Femur (tissue), 1 donor: ENCODE measurements at regions not wholly inside any gene's neighbourhood (a gene's known extent, or its start where the extent isn't known, plus 50 kb on each side); places are given as distances from the start of the nearest gene placed in this dataset.
"Not testable (repeated sequence)": the region's sequence is repeated elsewhere in the genome, so short reads cannot be mapped to it uniquely, and the experiment has no call there.

Source experiments
- DNase-seq: peaks from one replicate; pipeline ENCODE4 v3.0.0-alpha.2; 2017

DNA sequence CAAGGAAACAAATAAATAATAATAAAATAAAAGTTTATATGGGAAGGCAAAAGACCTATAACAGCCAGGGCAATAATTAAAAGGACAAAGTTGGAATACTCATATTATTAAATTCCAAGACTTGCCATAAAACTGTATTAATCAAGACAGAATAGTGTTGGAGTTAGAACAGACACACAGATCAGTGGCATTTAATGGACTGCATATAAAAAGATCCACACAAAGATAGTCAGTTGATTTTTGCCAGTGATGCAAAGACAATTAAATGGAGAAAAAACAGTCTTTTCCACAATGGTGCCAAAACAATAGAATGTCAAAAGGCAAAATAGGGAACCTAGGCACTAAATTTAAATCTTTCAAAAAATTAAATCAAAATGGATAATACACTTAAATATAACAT, 587.1 kb upstream of the GRIA3 start:
- no peak for DNase-seq

DNA sequence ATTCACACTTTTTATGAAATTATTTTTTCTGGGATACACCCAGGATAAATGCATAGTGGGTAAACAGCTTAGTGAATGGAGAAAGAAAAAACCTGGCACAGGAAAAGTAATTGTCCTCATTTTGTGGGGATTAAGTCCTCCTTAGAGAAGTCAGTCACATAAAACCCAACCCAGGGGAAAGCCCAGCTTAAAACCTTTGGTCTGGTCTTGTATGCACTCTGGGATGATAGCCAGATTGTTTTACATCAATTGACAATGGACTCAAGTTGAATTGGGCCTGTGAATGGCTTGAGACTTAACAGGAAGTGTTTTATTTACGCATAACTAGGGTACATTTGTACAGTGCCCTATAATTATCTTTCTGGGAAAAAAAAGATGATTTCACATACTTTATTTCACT, 561.3 kb upstream of the GRIA3 start:
- DNase-seq = no peak

- DNase-seq = no peak
These were observed 558.8 kb upstream of the GRIA3 start for GRCh38 chrX:122625239-122625638.

DNA sequence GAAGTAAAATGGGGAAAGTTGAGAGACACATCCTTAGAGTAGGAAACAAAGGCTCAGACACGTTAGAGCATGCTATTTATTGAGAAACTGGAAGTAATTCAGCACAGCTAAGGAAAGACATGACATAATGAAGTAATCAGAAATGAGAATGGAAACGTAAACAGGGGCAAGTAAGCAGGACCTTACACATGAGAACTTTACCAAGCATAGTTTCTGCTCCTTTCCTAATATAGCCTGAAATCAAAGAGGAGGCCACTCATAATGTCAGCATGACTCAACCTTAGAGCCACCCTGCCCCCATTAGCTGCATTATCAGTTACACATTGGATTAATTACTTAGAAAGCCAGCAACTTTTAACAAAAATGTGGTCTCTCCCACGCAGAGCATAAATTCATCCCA, 558.3 kb upstream of the GRIA3 start:
- no peak for DNase-seq

DNA sequence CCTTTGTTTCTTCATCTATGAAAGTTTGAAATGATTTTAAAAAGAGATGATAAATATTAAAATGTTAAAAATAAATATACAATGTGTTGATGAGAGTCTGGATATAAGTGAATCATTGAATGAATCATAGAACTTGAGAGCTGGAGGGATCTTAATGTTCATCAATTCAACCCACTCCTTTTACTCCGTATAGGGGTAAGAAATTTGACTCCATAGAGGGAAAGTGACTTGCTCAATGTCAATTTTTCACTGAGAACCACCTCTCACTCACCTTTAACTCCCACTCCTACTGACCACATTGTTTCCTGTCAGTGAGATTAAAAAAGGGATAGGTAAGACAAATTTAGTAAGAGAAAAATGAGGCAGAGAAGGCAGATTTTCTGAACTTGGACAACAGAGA, 557.2 kb upstream of the GRIA3 start:
- no peak for DNase-seq

DNA sequence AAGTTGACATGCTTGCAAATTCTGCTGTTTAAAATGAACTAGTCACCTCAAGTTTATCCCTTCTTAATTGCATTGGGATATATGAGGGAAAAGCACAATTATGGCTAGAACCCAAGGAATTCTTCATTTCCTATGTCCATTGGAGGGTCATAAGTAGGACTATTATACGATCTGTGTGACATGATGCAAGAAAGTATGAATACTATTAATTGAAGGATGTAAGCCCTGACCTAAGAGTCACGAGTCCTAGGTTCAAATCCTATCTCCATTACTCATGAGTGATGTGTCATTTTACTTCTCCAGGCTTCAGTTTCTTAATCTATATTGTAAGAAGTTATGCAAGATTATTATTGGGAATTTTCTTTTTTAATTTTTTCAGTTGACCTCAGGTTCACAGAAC, 542.9 kb upstream of the GRIA3 start:
- no peak for DNase-seq

DNA sequence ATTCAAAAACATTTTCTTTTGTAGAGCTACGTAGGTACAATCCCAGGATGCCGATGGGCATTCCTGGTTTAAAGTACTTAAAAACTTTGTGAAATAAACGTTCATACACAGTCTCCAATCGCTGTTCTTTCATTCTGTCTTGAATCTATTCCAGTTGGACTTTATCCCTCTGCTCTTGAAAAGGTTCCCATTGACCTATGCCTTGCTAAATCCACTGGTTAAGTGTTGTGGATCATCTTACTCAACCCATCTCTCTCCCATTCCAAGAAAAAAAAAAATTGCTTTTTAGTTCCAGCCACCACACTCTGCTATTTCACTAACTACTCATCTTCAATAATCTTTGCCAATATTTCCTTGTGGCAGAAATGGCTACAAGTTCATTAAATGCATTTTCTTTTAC, 542.3 kb upstream of the GRIA3 start:
- no peak for DNase-seq

GRCh38 chrX:122655256-122655655, 528.8 kb upstream of the GRIA3 start:
- not testable (repeated sequence) for DNase-seq

GRCh38 chrX:122666601-122667000, 517.5 kb upstream of the GRIA3 start:
- no peak for DNase-seq

GRCh38 chrX:122667667-122668066, 516.4 kb upstream of the GRIA3 start:
- no peak for DNase-seq

DNA sequence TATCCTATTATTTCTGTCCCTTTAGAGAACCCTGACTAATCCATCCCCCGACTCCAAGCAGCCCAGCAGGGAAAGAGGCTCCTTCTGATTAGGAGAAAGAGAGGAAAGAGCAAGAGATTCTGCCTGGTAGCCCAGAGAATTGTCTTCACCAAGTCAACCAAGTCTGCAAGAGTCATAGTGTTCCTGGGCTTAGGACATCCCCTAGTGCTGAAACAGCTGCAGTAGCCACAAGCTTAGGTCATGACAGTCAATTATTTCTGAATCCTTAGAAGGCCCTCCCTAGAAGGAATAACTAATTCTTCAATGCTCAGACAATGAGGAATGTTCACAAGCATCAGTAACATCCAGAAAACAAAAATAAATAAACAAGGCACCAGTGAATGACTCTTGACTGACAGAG, 480.3 kb upstream of the GRIA3 start:
- no peak for DNase-seq

DNA sequence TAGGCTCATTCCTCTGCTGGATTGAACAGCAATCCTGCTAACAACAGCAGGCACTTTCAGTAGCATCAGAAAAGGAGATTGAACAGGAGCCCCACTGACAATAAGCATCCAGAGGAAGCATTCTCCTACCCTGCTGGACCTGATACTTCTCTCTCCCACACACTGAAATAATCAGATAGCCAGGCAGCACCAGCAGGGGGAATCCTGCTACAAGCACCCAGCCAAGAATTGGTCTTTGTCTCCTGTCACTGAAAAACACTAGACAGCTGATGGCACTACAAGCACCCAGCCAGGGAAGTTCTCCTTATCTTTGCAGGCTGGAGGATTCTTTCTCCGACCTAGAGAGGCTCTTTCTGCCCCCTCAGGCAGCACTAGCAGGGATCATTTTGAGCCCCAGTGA, 444.3 kb upstream of the GRIA3 start:
- DNase-seq = no peak

- no peak for DNase-seq
These were observed 413.5 kb upstream of the GRIA3 start for GRCh38 chrX:122770581-122770980.

DNA sequence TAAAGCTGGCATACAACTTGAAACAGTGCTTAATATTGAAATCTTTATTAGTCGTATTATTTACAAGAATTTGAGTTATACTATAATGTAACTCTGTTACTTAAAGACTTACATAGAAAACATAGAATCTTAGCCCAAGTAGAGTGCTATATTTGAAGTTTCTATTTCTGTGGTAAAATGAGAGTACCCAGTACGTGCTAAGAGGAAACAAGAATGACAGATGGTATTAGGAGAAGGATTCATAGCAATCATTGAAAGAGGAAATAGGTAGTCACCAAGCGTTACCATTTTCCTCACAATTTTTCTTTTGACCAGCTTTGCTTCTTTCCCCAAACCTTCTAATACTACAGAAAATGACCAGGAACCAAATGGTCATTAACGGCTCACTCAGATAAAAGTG, 412.1 kb upstream of the GRIA3 start:
- no peak for DNase-seq

GRCh38 chrX:122777766-122778165, 406.3 kb upstream of the GRIA3 start:
- DNase-seq = no peak

DNA sequence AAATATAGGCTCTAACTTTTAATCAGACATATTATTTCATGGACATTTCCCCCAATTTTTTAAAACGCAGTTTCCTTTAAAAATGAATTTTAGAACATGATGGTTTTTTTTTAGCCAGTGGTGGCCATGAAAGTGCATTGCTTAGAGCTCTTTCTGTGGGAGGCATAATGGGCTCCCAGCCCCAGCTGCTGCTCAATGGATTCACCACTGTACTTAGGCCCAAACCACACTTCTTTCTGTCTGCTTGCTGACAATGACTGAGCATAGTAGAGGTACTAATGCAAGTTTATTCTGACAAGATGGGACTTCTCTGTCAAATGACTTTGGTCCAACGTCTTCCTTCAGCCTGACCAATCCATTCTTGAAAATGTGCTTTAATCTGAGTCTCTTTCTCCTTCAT, 400.2 kb upstream of the GRIA3 start:
- no peak for DNase-seq

DNA sequence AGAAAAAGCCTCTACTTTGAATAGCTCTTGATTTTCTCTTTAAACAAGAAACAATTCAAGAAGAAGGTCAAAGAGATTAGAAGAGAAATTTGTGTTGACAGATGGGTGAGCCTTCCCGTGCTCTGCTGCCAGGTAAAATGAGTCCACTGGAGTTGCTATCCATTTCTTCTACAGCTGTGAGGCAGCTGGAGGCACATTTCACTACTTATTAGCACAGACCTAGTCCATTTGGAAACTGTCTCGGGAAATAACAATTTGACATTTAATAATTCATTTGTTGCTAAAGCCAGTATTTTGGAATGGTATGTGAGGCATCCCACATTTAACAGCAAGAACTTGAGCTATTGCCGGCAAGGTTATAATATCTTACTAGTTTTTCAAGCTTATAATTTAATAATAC, 396.8 kb upstream of the GRIA3 start:
- DNase-seq = no peak

GRCh38 chrX:122788216-122788615, 395.9 kb upstream of the GRIA3 start:
- DNase-seq = no peak

DNA sequence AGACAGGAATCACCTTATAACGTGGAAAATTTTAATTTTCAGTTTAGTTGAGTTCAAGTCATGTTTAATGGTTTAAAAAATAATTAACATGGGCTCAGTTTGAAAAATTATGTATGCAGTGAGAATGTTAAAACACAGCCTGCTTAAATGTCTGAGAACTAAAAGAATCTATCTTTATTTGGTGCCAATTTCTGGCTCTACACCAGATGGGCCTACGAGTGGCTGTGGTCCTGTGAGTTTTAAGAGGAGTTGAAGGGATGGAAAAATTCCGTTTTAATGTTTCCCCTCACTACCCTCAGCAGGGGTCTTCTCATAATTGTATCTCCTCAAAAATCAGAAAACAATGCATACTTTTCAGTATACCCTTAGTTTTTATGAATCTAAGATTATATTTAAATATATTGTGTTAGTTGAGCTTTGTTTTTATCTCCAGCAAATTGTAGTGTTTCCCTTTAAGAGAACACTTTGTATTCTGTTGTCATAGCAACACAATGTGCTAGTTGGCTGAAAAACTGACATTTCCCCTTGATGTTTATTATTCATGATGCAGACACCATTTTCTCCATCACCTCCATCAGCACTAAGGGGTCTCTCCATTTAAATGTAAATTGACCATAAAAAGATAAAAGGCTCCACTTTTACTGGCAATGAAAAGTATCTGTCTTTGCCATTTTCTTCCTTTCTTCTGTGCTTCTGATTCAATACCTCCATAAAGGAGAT, 393.5 kb upstream of the GRIA3 start:
- DNase-seq = no peak

GRCh38 chrX:122813876-122814275, 370.2 kb upstream of the GRIA3 start:
- no peak for DNase-seq

DNA sequence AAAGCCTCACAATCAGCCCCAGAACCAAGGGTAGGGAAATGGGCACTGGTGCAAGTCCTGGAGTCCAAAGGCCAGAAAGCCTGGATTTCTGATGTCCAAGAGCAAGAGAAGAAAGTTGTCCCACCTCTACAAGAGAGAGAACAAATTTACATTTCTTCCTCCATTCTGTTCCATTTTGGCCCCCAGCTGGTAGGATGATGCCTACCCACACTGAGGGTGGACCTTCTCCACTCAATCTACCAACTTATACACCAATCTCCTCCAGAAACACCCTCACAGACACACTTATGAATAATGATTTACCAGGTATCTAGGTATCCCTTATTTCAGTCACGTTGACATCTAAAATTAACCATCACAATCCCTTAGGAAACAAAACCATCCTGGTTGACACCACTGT, 367.8 kb upstream of the GRIA3 start:
- DNase-seq = no peak

DNA sequence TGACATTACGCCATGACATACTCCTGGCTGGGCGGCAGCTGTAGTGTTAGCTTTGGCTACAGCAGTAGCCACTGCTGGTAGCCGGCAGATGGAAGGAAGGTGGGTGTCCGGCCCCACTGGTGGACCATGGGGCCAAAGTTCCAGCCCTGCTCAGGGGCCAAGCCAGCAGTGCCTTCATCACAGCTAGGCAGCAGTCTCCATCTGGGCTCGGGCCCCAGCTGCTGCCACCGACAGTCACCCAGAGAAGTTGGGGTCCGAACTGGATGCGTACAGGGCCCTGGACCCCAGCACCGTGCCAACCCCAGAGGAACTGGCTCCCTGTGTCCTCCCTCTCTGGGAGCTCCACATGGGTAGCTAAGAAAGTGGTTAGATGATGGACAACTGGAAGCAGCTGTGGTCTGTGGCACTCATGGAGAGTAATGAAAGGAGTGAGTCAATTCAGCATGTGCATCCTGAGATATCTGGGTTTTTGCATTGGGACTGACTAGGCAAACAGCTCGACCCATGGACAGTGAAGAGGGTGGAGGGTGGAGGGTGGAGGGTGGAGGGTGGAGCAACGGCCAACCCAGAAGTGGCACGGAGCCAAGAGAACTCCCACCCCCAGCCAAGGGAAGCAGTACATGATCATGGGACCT, 366.6 kb upstream of the GRIA3 start:
- DNase-seq = no peak

DNA sequence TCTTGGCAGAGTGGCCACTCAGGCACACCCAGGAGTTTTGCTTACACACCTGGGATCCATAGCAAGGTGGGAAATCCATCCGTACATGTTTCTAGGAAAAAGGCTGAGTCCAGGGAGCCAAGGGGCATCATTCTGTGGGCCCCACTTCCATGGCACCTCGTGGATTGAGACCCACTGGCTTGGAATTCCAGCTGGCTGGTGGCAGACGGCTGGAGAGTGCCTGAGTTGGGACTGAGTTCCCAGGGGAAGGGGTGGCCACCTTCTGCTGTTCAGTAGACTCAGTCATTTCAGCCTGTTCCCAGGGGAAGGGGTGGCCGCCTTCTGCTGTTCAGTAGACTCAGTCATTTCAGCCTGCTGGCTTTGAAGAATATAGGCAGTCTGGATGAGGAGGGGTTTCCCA, 366.0 kb upstream of the GRIA3 start:
- DNase-seq = no peak

DNA sequence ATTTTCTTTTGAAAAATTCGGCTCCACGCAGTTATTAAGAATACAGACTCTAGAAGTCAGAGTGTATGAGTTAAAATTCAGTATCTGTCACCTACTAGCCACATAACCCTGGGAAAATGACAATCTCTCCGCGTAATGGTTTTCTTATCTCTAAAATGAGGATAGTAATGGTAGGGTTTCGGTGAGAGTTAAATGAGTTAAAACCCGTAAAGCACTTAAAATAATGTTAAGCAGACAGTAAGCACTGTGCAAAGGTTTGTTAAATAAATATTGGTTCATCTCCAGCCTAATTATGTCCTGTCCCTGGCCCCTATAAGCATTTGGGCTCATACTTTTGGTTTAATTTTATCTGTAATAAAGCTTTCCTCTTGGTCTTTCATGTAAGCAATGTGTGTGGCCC, 350.8 kb upstream of the GRIA3 start:
- no peak for DNase-seq

GRCh38 chrX:122835886-122836285, 348.2 kb upstream of the GRIA3 start:
- no peak for DNase-seq
